ENCODE measurements at regions not wholly inside any gene's neighbourhood (a gene's known extent, or its start where the extent isn't known, plus 50 kb on each side); places are given as distances from the start of the nearest gene placed in this dataset.

GRCh38 chr1:219753914-219754313 is 141.0 kb upstream of the ZC3H11B start:
- TF ChIP-seq, protein P1, sequence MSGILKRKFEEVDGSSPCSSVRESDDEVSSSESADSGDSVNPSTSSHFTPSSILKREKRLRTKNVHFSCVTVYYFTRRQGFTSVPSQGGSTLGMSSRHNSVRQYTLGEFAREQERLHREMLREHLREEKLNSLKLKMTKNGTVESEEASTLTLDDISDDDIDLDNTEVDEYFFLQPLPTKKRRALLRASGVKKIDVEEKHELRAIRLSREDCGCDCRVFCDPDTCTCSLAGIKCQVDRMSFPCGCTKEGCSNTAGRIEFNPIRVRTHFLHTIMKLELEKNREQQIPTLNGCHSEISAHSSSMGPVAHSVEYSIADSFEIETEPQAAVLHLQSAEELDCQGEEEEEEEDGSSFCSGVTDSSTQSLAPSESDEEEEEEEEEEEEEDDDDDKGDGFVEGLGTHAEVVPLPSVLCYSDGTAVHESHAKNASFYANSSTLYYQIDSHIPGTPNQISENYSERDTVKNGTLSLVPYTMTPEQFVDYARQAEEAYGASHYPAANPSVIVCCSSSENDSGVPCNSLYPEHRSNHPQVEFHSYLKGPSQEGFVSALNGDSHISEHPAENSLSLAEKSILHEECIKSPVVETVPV (CRISPR knock-in tag; IDR thresholded peaks at IDR 0.05): no peak
- no peak for TF ChIP-seq ESRRG (CRISPR knock-in tag; IDR thresholded peaks at IDR 0.05)
- no peak for TF ChIP-seq GLIS3 (CRISPR knock-in tag; IDR thresholded peaks at IDR 0.05)
- no peak for TF ChIP-seq SNAI2 (CRISPR knock-in tag; IDR thresholded peaks at IDR 0.05)
- TF ChIP-seq, protein P2, sequence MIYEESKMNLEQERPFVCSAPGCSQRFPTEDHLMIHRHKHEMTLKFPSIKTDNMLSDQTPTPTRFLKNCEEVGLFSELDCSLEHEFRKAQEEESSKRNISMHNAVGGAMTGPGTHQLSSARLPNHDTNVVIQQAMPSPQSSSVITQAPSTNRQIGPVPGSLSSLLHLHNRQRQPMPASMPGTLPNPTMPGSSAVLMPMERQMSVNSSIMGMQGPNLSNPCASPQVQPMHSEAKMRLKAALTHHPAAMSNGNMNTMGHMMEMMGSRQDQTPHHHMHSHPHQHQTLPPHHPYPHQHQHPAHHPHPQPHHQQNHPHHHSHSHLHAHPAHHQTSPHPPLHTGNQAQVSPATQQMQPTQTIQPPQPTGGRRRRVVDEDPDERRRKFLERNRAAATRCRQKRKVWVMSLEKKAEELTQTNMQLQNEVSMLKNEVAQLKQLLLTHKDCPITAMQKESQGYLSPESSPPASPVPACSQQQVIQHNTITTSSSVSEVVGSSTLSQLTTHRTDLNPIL (CRISPR knock-in tag; IDR thresholded peaks at IDR 0.05; ENCODE audit: low read depth): no peak
- no peak for TF ChIP-seq RARB (CRISPR knock-in tag; IDR thresholded peaks at IDR 0.05)
- no peak for TF ChIP-seq BACH2 (CRISPR knock-in tag; IDR thresholded peaks at IDR 0.05; ENCODE audit: borderline replicate concordance)
- TF ChIP-seq ZNF70 (CRISPR knock-in tag; IDR thresholded peaks at IDR 0.05): no peak
- no peak for TF ChIP-seq CSDC2 (CRISPR knock-in tag; IDR thresholded peaks at IDR 0.05)
- TF ChIP-seq ISL1 (CRISPR knock-in tag; IDR thresholded peaks at IDR 0.05): no peak
- TF ChIP-seq OSR1 (CRISPR knock-in tag; IDR thresholded peaks at IDR 0.05): no peak
- TF ChIP-seq ZNF8 (CRISPR knock-in tag; IDR thresholded peaks at IDR 0.05): no peak
- TF ChIP-seq TOX (CRISPR knock-in tag; IDR thresholded peaks at IDR 0.05; ENCODE audit: borderline replicate concordance): no peak
- ATAC-seq: no peak

GRCh38 chr1:219752645-219753044 is 139.7 kb upstream of the ZC3H11B start:
- no peak for ATAC-seq
- TF ChIP-seq ZNF70 (CRISPR knock-in tag; IDR thresholded peaks at IDR 0.05) (no peak), TSHZ2 (CRISPR knock-in tag; IDR thresholded peaks at IDR 0.05) (no peak), GLIS3 (CRISPR knock-in tag; IDR thresholded peaks at IDR 0.05) (no peak), ZNF565 (CRISPR knock-in tag; conservative IDR thresholded peaks at IDR 0.05; ENCODE audit: low read depth) (no peak), ISL1 (CRISPR knock-in tag; IDR thresholded peaks at IDR 0.05) (no peak), PPARA (CRISPR knock-in tag; IDR thresholded peaks at IDR 0.05; ENCODE audit: borderline replicate concordance) (no peak), OSR1 (CRISPR knock-in tag; IDR thresholded peaks at IDR 0.05) (no peak), POU6F1 (CRISPR knock-in tag; IDR thresholded peaks at IDR 0.05; ENCODE audit: borderline replicate concordance, low read depth) (no peak), ARNTL (CRISPR knock-in tag; IDR thresholded peaks at IDR 0.05; ENCODE audit: borderline replicate concordance, low read depth) (no peak), ZFP30 (CRISPR knock-in tag; IDR thresholded peaks at IDR 0.05) (no peak), ZFP3 (CRISPR knock-in tag; IDR thresholded peaks at IDR 0.05) (no peak)
- TF ChIP-seq, protein P3, sequence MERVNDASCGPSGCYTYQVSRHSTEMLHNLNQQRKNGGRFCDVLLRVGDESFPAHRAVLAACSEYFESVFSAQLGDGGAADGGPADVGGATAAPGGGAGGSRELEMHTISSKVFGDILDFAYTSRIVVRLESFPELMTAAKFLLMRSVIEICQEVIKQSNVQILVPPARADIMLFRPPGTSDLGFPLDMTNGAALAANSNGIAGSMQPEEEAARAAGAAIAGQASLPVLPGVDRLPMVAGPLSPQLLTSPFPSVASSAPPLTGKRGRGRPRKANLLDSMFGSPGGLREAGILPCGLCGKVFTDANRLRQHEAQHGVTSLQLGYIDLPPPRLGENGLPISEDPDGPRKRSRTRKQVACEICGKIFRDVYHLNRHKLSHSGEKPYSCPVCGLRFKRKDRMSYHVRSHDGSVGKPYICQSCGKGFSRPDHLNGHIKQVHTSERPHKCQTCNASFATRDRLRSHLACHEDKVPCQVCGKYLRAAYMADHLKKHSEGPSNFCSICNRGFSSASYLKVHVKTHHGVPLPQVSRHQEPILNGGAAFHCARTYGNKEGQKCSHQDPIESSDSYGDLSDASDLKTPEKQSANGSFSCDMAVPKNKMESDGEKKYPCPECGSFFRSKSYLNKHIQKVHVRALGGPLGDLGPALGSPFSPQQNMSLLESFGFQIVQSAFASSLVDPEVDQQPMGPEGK (CRISPR knock-in tag; IDR thresholded peaks at IDR 0.05; ENCODE audit: borderline replicate concordance): no peak
- TF ChIP-seq, protein P1 (CRISPR knock-in tag; IDR thresholded peaks at IDR 0.05): no peak
- TF ChIP-seq, protein P2 (CRISPR knock-in tag; IDR thresholded peaks at IDR 0.05; ENCODE audit: low read depth): no peak

Data from SK-N-SH treated with all-trans-retinoic acid at 6 μM for 48 hours (cell line).